WERI-Rb-1 (cell line): ENCODE measurements at regions not wholly inside any gene's neighbourhood (a gene's known extent, or its start where the extent isn't known, plus 50 kb on each side); places are given as distances from the start of the nearest gene placed in this dataset.
"Not testable (repeated sequence)": the region's sequence is repeated elsewhere in the genome, so short reads cannot be mapped to it uniquely, and the experiment has no call there.

Experiments
- DNase-seq: peaks from one replicate; pipeline ENCODE4 v3.0.0-alpha.2; 2020
- H3K27ac ChIP-seq: fragments of 250-450 bp; sonication (Bioruptor Pico); 2 replicates; pipeline ENCODE4 v1.5.1; 2020; ENCODE audit warnings: mild to moderate bottlenecking, moderate library complexity
- H3K27me3 ChIP-seq: fragments of 250-450 bp; sonication (Bioruptor Pico); 2 replicates; pipeline ENCODE4 v1.5.1; 2021; ENCODE audit warnings: mild to moderate bottlenecking, low read depth, moderate library complexity; ENCODE audit not compliant: insufficient read depth, severe bottlenecking
- H3K36me3 ChIP-seq: fragments of 250-450 bp; sonication (Bioruptor Pico); 2 replicates; pipeline ENCODE4 v1.5.1; 2020; ENCODE audit warnings: mild to moderate bottlenecking, moderate library complexity
- H3K4me3 ChIP-seq: 2 replicates; pipeline ENCODE4 v1.5.1; 2011; ENCODE audit warnings: low read depth, mild to moderate bottlenecking, control low read depth, low read length
- H3K9me3 ChIP-seq: fragments of 250-450 bp; sonication (Bioruptor Pico); 2 replicates; pipeline ENCODE4 v1.5.1; 2021; ENCODE audit warnings: mild to moderate bottlenecking, moderate library complexity; ENCODE audit not compliant: severe bottlenecking
- CTCF ChIP-seq: IDR thresholded peaks from 2 replicates; pipeline ENCODE4 v1.5.1; 2011; ENCODE audit warnings: low read depth, mild to moderate bottlenecking, control low read depth, inconsistent platforms, low read length

GRCh38 chr6:14476793-14477531, 359.4 kb downstream of the CD83 start:
- DNase-seq, result no peak
- no peak for TF ChIP-seq CTCF

GRCh38 chr6:14477559-14477958, 360.0 kb downstream of the CD83 start:
- H3K27ac ChIP-seq, result no peak overlapping the region
- H3K9me3 ChIP-seq, result peaks cover 10% of the 10 kb centered on the region
- no peak for TF ChIP-seq CTCF
- no peaks in the 10 kb centered on the region for H3K36me3 ChIP-seq
- H3K4me3 ChIP-seq, result no peak overlapping the region
- DNase-seq, result no peak
- no peaks in the 10 kb centered on the region for H3K27me3 ChIP-seq

More at GRCh38 chr6:14476793-14477531, 359.4 kb downstream of the CD83 start:
- H3K9me3 ChIP-seq, result peaks cover 9% of the 10 kb centered on the region
- H3K27ac ChIP-seq, result no peak overlapping the region
- H3K27me3 ChIP-seq, result no peaks in the 10 kb centered on the region
- H3K36me3 ChIP-seq, result no peaks in the 10 kb centered on the region
- H3K4me3 ChIP-seq, result no peak overlapping the region

GRCh38 chr6:14478381-14479225, 361.0 kb downstream of the CD83 start:
- no peak for DNase-seq
- no peak overlapping the region for H3K4me3 ChIP-seq
- no peak for TF ChIP-seq CTCF
- H3K9me3 ChIP-seq, result peaks cover 10% of the 10 kb centered on the region
- H3K27me3 ChIP-seq, result no peaks in the 10 kb centered on the region
- H3K27ac ChIP-seq, result no peak overlapping the region
- no peaks in the 10 kb centered on the region for H3K36me3 ChIP-seq

- peaks cover 24% of the 10 kb centered on the region for H3K9me3 ChIP-seq
- not testable (repeated sequence) for H3K27me3 ChIP-seq, H3K27ac ChIP-seq, H3K4me3 ChIP-seq, DNase-seq, H3K36me3 ChIP-seq
Observed at GRCh38 chr6:14481946-14482345, 364.4 kb downstream of the CD83 start.

- no peak for DNase-seq
- Histone ChIP-seq H3K36me3 (no peaks in the 10 kb centered on the region), H3K27me3 (no peaks in the 10 kb centered on the region), H3K27ac (no peak overlapping the region), H3K9me3 (peaks cover 26% of the 10 kb centered on the region), H3K4me3 (no peak overlapping the region)
- TF ChIP-seq CTCF, result no peak
Observed at GRCh38 chr6:14487625-14488024, 370.1 kb downstream of the CD83 start.

GRCh38 chr6:14488180-14488579, 370.6 kb downstream of the CD83 start:
- TF ChIP-seq CTCF, result no peak
- Histone ChIP-seq H3K36me3 (no peaks in the 10 kb centered on the region), H3K9me3 (peaks cover 28% of the 10 kb centered on the region), H3K27me3 (no peaks in the 10 kb centered on the region), H3K27ac (no peak overlapping the region), H3K4me3 (no peak overlapping the region)
- DNase-seq, result no peak
